H1 (cell line): ENCODE measurements at regions not wholly inside any gene's neighbourhood (a gene's known extent, or its start where the extent isn't known, plus 50 kb on each side); places are given as distances from the start of the nearest gene placed in this dataset.

Source experiments
- CTCF ChIA-PET: fragments of 300-600 bp; sonication (Branson Sonifier 250); formaldehyde crosslinking; loops from one replicate; lab custom pipeline; 2021; ENCODE audit not compliant: partially characterized antibody; lab: Charles Lee
- POLR2A ChIA-PET: fragments of 300-600 bp; sonication (Branson Sonifier 250); formaldehyde crosslinking; loops from one replicate; lab custom pipeline; 2021; ENCODE audit warnings: inconsistent platforms; ENCODE audit not compliant: partially characterized antibody; lab: Charles Lee
- DNase-seq, 2 experiments: peaks; one replicate each; pipeline versions ENCODE4 v3.0.0 to v3.0.0-alpha.2; 2010 to 2022; ENCODE audit warnings: low spot score in 2 of 2, low read depth in 1 of 2, mixed read lengths in 1 of 2
- FAIRE-seq: peaks from 2 replicates; lab custom pipeline; 2011; peaks lifted over from hg19 to GRCh38; lab: Jason Lieb, UNC
- H2AFZ ChIP-seq: 2 replicates; pipeline ENCODE4 v1.8.1; 2012; ENCODE audit warnings: low read length, inconsistent platforms
- H2AK5ac ChIP-seq: 2 replicates; pipeline ENCODE4 v1.6.1; 2013; ENCODE audit warnings: low read depth, low read length
- H2BK120ac ChIP-seq: replicated peaks from 2 replicates; pipeline ENCODE3; 2013; ENCODE audit warnings: low read depth, low read length, inconsistent platforms
- H2BK12ac ChIP-seq: 2 replicates; pipeline ENCODE4 v1.6.1; 2013; ENCODE audit warnings: low read depth, low read length
- H2BK15ac ChIP-seq: 2 replicates; pipeline ENCODE4 v1.6.1; 2013; ENCODE audit warnings: low read length
- H2BK20ac ChIP-seq: 2 replicates; pipeline ENCODE4 v1.6.1; 2013; ENCODE audit warnings: low read length
- H2BK5ac ChIP-seq: 2 replicates; pipeline ENCODE4 v1.6.1; 2013; ENCODE audit warnings: low read depth, low read length
- H3K14ac ChIP-seq: 2 replicates; pipeline ENCODE4 v1.6.1; 2013; ENCODE audit warnings: inconsistent platforms; ENCODE audit not compliant: insufficient read length
- H3K18ac ChIP-seq: 2 replicates; pipeline ENCODE4 v1.6.1; 2013; ENCODE audit warnings: low read length; ENCODE audit errors: extremely low read depth
- H3K23ac ChIP-seq: 2 replicates; pipeline ENCODE4 v1.6.1; 2013; ENCODE audit warnings: inconsistent platforms; ENCODE audit not compliant: insufficient read length
- H3K23me2 ChIP-seq: 2 replicates; pipeline ENCODE4 v1.6.1; 2013; ENCODE audit warnings: low read depth, low read length
- H3K27ac ChIP-seq: 2 replicates; pipeline ENCODE4 v1.6.1; 2011; ENCODE audit warnings: low read depth, low read length, inconsistent platforms
- H3K27me3 ChIP-seq, 4 experiments: replicated peaks in 1 of 4; 1 replicate in 1 of 4; 2 replicates in 3 of 4; pipeline versions ENCODE4 v1.6.1 to v1.8.1; 2011 to 2013; ENCODE audit warnings: low read length in 3 of 4, mild to moderate bottlenecking in 3 of 4, inconsistent platforms in 2 of 4, mixed read lengths in 2 of 4, moderate library complexity in 1 of 4; ENCODE audit not compliant: control insufficient read depth in 3 of 4, insufficient read depth in 3 of 4; ENCODE audit errors: extremely low read depth in 1 of 4
- H3K36me3 ChIP-seq, 4 experiments: 2 replicates each; pipeline versions ENCODE4 v1.6.1 to v1.8.1; 2011 to 2013; ENCODE audit warnings: mild to moderate bottlenecking in 4 of 4, low read length in 3 of 4, moderate library complexity in 2 of 4, control low read depth in 1 of 4, inconsistent platforms in 1 of 4; ENCODE audit not compliant: insufficient read depth in 4 of 4, control insufficient read depth in 2 of 4
- H3K4ac ChIP-seq: replicated peaks from 2 replicates; pipeline ENCODE3; 2013; ENCODE audit warnings: low read length, low read depth, mixed read lengths, inconsistent platforms; ENCODE audit not compliant: insufficient read length
- H3K4me1 ChIP-seq, 4 experiments: replicated peaks in 1 of 4; 1 replicate in 1 of 4; 2 replicates in 3 of 4; pipeline versions ENCODE4 v1.6.1 to v1.8.1; 2011 to 2013; ENCODE audit warnings: low read length in 3 of 4, inconsistent platforms in 2 of 4, mixed read lengths in 1 of 4; ENCODE audit not compliant: insufficient read depth in 4 of 4, control insufficient read depth in 3 of 4
- H3K4me2 ChIP-seq, 2 experiments: 2 replicates each; pipeline versions ENCODE4 v1.6.1 to v1.8.1; 2011 to 2013; ENCODE audit warnings: low read depth in 2 of 2, low read length in 2 of 2, control low read depth in 1 of 2, inconsistent platforms in 1 of 2, mild to moderate bottlenecking in 1 of 2; ENCODE audit not compliant: insufficient read depth in 1 of 2
- H3K4me3 ChIP-seq, 4 experiments: fragments of 200-600, 300-600 bp in 1 of 4; sonication (generic), shearing (Covaris generic), sonication (Bioruptor Twin) in 1 of 4; 2 replicates each; pipeline versions ENCODE4 v1.5.1 to v1.8.1; 2011 to 2016; ENCODE audit warnings: low read length in 4 of 4, low read depth in 3 of 4, control low read depth in 2 of 4, inconsistent platforms in 2 of 4, mild to moderate bottlenecking in 2 of 4, mixed read lengths in 1 of 4, moderate library complexity in 1 of 4; ENCODE audit not compliant: insufficient read depth in 2 of 4; ENCODE audit errors: extremely low read depth in 1 of 4
- H3K56ac ChIP-seq: replicated peaks from 2 replicates; pipeline ENCODE3; 2013; ENCODE audit warnings: low read depth, mild to moderate bottlenecking, mixed read lengths, low read length, inconsistent platforms; ENCODE audit not compliant: insufficient read length
- H3K79me1 ChIP-seq: 2 replicates; pipeline ENCODE4 v1.6.1; 2013; ENCODE audit warnings: low read depth, low read length, control low read depth
- H3K79me2 ChIP-seq, 2 experiments: 2 replicates each; pipeline versions ENCODE4 v1.6.1 to v1.8.1; 2012 to 2013; ENCODE audit warnings: low read length in 2 of 2, mild to moderate bottlenecking in 2 of 2, inconsistent platforms in 1 of 2; ENCODE audit not compliant: insufficient read depth in 2 of 2, control insufficient read depth in 1 of 2
- H3K9ac ChIP-seq, 4 experiments: replicated peaks in 1 of 4; 1 replicate in 1 of 4; 2 replicates in 3 of 4; pipeline versions ENCODE4 v1.6.1 to v1.8.1; 2011 to 2013; ENCODE audit warnings: low read depth in 3 of 4, low read length in 3 of 4, control low read depth in 2 of 4, mild to moderate bottlenecking in 2 of 4, moderate library complexity in 2 of 4, inconsistent platforms in 1 of 4; ENCODE audit errors: extremely low read depth in 1 of 4
- H3K9me3 ChIP-seq, 2 experiments: 2 replicates each; pipeline versions ENCODE4 v1.6.1 to v1.8.1; 2012 to 2013; ENCODE audit warnings: mild to moderate bottlenecking in 2 of 2, moderate library complexity in 2 of 2, control low read depth in 1 of 2, inconsistent platforms in 1 of 2, low read depth in 1 of 2, low read length in 1 of 2, mixed read lengths in 1 of 2; ENCODE audit not compliant: insufficient read depth in 2 of 2
- H4K20me1 ChIP-seq, 2 experiments: replicated peaks in 1 of 2; 2 replicates each; pipeline versions ENCODE3 to v1.8.1; 2011 to 2013; ENCODE audit warnings: inconsistent platforms in 2 of 2, low read length in 2 of 2, mild to moderate bottlenecking in 1 of 2; ENCODE audit not compliant: insufficient read depth in 2 of 2, control insufficient read depth in 1 of 2
- H4K5ac ChIP-seq: 2 replicates; pipeline ENCODE4 v1.6.1; 2013; ENCODE audit warnings: low read length, low read depth, mixed read lengths, inconsistent platforms; ENCODE audit not compliant: insufficient read length
- H4K8ac ChIP-seq: 2 replicates; pipeline ENCODE4 v1.8.0; 2013; ENCODE audit warnings: mild to moderate bottlenecking, moderate library complexity, low read length, inconsistent platforms; ENCODE audit not compliant: insufficient read depth; ENCODE audit errors: extremely low read depth
- H4K91ac ChIP-seq: replicated peaks from 2 replicates; pipeline ENCODE3; 2013; ENCODE audit warnings: low read length, mixed read lengths, inconsistent platforms; ENCODE audit not compliant: insufficient read length
- ATF3 ChIP-seq: IDR thresholded peaks from 2 replicates; pipeline ENCODE4 v1.6.1; 2011; ENCODE audit warnings: low read depth, mild to moderate bottlenecking, low read length; ENCODE audit not compliant: insufficient read depth
- CHD2 ChIP-seq: IDR thresholded peaks from 2 replicates; pipeline ENCODE4 v1.6.1; 2012; ENCODE audit warnings: low read length, improper control_type of control experiment
- CREB1 ChIP-seq: IDR thresholded peaks from 2 replicates; pipeline ENCODE4 v1.6.1; 2012; ENCODE audit warnings: inconsistent platforms
- NANOG ChIP-seq: IDR thresholded peaks from 2 replicates; pipeline ENCODE4 v1.6.1; 2011; ENCODE audit warnings: low read length, low read depth, mild to moderate bottlenecking, inconsistent platforms; ENCODE audit not compliant: insufficient read depth, poor library complexity, severe bottlenecking
- PHF8 ChIP-seq: fragments of 200-600 bp; sonication (generic); conservative IDR thresholded peaks from 2 replicates; pipeline ENCODE4 v1.7.1; 2012; ENCODE audit warnings: low read depth, mild to moderate bottlenecking, inconsistent platforms, low read length, moderate library complexity
- POLR2A ChIP-seq, 2 experiments: IDR thresholded peaks; 1 replicate in 1 of 2; 2 replicates in 1 of 2; pipeline ENCODE4 v1.6.1; 2011; ENCODE audit warnings: low read depth in 2 of 2, low read length in 2 of 2, mild to moderate bottlenecking in 2 of 2; ENCODE audit errors: control extremely low read depth in 1 of 2
- POLR2AphosphoS5 ChIP-seq: IDR thresholded peaks from 2 replicates; pipeline ENCODE4 v1.6.1; 2011; ENCODE audit warnings: low read depth, low read length
- SAP30 ChIP-seq: fragments of 300-600 bp; sonication (generic); IDR thresholded peaks from 2 replicates; pipeline ENCODE4 v1.7.1; 2012; ENCODE audit warnings: low read length, moderate library complexity, mild to moderate bottlenecking, inconsistent platforms; ENCODE audit not compliant: insufficient read depth, insufficient replicate concordance
- SIN3A ChIP-seq, 2 experiments: IDR thresholded peaks in 1 of 2; conservative IDR thresholded peaks in 1 of 2; 2 replicates each; pipeline ENCODE4 v1.6.1; 2011 to 2012; ENCODE audit warnings: low read length in 2 of 2, improper control_type of control experiment in 1 of 2, low read depth in 1 of 2, mild to moderate bottlenecking in 1 of 2
- SP4 ChIP-seq: IDR thresholded peaks from 2 replicates; pipeline ENCODE4 v1.6.1; 2012; ENCODE audit warnings: low read length, inconsistent platforms
- TBP ChIP-seq: IDR thresholded peaks from 2 replicates; pipeline ENCODE4 v1.6.1; 2011; ENCODE audit warnings: low read depth, low read length, improper control_type of control experiment
- TEAD4 ChIP-seq: IDR thresholded peaks from 2 replicates; pipeline ENCODE4 v1.6.1; 2012; ENCODE audit warnings: low read depth, low read length, inconsistent platforms, mixed read lengths
- TF ChIP-seq, protein P1 (sequence below), 3 experiments: IDR thresholded peaks; 1 replicate in 2 of 3; 2 replicates in 1 of 3; pipeline versions ENCODE4 v1.5.1 to v1.6.1; 2011; ENCODE audit warnings: low read length in 3 of 3, mild to moderate bottlenecking in 3 of 3, inconsistent platforms in 2 of 3, low read depth in 1 of 3, moderate library complexity in 1 of 3; ENCODE audit not compliant: insufficient read depth in 1 of 3; ENCODE audit errors: control extremely low read depth in 1 of 3

DNA sequence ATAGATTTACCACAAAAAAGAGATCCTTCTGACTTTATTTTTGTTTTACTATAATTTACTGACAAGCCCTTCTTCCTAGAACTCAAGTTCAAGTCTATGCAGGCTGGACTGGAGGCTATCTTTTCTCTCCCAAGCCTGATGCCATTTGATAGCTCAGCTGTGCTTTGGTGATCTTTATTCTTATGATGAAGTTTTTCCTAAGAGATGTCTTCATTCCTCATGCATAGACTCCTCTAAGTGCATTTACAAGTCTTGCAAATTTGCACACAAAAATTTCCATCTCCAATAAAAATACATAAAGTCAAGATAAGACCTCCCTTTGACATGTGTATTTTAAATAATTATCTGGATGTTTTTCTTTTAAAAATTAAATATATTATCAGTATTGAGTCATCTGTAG is 167.4 kb upstream of the ETAA1 start:
- Histone ChIP-seq H3K27me3 (no peaks in the 10 kb centered on the region), H3K79me2 (no peaks in the 10 kb centered on the region), H4K8ac (no peak overlapping the region), H3K4me1 (no peaks in the 10 kb centered on the region), H3K4me3 (no peak overlapping the region), H2BK5ac (no peak overlapping the region), H2BK12ac (no peak overlapping the region), H3K9ac (no peak overlapping the region), H3K4me2 (no peak overlapping the region), H2BK20ac (no peak overlapping the region), H3K4ac (no peak overlapping the region), H3K27ac (no peak overlapping the region), H3K56ac (no peak overlapping the region), H3K23me2 (no peaks in the 10 kb centered on the region), H3K23ac (no peak overlapping the region), H4K5ac (no peak overlapping the region), H3K9me3 (no peaks in the 10 kb centered on the region), H2AFZ (no peak overlapping the region), H4K91ac (no peak overlapping the region), H3K14ac (no peak overlapping the region), H2BK120ac (no peak overlapping the region), H2AK5ac (no peak overlapping the region), H3K79me1 (no peaks in the 10 kb centered on the region), H3K36me3 (no peaks in the 10 kb centered on the region), H2BK15ac (no peak overlapping the region), H4K20me1 (no peaks in the 10 kb centered on the region), H3K18ac (no peak overlapping the region)
- ChIA-PET CTCF (interaction anchor here (2.0 kb wide), 1 partner anchor 18 kb away, joined by 5 read pairs; no protein-coding TSS in a partner anchor), POLR2A (no interaction called here)
- no peak for DNase-seq
- TF ChIP-seq PHF8 (no peak), TEAD4 (no peak), ATF3 (no peak), SAP30 (no peak), SP4 (no peak), POLR2A (IDR thresholded peaks at IDR 0.05; ENCODE audit: control extremely low read depth in 1 of 2, low read depth in 2 of 2, low read length in 2 of 2) (no peak), SIN3A (conservative IDR thresholded peaks at IDR 0.05 in 1 of 2, IDR thresholded peaks at IDR 0.05 in 1 of 2; ENCODE audit: low read depth in 1 of 2, low read length in 2 of 2) (no peak), NANOG (no peak), TBP (no peak), CREB1 (no peak), CHD2 (no peak), POLR2AphosphoS5 (no peak)
- TF ChIP-seq, protein P1, sequence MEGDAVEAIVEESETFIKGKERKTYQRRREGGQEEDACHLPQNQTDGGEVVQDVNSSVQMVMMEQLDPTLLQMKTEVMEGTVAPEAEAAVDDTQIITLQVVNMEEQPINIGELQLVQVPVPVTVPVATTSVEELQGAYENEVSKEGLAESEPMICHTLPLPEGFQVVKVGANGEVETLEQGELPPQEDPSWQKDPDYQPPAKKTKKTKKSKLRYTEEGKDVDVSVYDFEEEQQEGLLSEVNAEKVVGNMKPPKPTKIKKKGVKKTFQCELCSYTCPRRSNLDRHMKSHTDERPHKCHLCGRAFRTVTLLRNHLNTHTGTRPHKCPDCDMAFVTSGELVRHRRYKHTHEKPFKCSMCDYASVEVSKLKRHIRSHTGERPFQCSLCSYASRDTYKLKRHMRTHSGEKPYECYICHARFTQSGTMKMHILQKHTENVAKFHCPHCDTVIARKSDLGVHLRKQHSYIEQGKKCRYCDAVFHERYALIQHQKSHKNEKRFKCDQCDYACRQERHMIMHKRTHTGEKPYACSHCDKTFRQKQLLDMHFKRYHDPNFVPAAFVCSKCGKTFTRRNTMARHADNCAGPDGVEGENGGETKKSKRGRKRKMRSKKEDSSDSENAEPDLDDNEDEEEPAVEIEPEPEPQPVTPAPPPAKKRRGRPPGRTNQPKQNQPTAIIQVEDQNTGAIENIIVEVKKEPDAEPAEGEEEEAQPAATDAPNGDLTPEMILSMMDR (IDR thresholded peaks at IDR 0.05; ENCODE audit: control extremely low read depth in 1 of 3, insufficient read depth in 1 of 3, low read depth in 1 of 3, low read length in 3 of 3), result no peak
- no peak for FAIRE-seq
